RPMI8226 (cell line): ENCODE measurements at regions not wholly inside any gene's neighbourhood (a gene's known extent, or its start where the extent isn't known, plus 50 kb on each side); places are given as distances from the start of the nearest gene placed in this dataset.

Experiments used
- DNase-seq: peaks from one replicate; pipeline ENCODE4 v3.0.0-alpha.2; 2015

DNA sequence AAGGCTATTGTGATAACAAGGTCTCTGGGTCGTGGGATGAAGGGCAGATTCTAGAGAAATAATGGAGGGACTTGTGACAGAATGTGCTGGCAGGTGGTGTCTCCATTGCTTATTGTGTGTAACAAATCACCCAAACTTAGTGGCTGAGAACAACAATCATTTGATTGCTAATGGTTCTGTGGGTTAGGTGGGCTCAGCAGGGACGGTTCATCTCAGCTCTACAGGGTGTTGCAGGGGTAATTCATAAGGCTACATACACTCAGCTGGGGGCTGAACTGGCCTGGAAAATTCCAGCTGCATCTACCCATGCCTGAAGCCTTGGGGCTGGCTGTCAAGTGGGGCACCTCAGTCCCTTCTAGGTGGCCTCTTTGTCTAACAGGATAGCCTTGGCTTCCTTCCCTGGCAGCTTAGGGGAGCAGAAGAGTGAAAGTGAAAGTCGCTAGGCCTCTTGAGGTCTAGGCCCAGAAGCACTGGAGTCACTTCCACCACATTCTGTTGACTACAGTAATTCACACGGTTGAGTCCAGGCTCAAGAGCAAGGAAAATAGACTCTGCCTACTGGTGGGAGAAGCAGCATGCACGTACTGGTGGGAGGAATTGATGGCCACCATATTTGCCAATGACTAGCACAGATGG lies 308.9 kb downstream of the MN1 start:
- DNase-seq = peak; percentile 54

DNA sequence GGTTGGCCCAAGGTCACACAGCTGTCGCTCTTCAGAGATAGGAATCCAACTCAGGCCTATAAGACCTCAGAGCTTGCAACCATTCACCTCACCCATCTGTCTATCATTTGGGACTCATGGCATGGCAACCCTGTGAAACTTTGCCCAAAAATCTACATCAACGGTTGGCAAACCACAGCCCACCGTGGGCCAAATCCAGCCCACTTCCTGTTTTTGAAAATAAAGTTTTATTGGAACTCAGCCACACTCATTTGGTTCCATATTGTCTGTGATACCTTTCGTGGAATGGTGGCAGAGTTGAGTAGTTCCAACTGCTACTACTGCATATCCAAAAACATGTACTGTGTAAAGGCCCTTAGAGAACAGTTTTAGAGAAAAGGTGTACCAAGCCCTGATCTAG lies 307.8 kb downstream of the MN1 start:
- no peak for DNase-seq

DNA sequence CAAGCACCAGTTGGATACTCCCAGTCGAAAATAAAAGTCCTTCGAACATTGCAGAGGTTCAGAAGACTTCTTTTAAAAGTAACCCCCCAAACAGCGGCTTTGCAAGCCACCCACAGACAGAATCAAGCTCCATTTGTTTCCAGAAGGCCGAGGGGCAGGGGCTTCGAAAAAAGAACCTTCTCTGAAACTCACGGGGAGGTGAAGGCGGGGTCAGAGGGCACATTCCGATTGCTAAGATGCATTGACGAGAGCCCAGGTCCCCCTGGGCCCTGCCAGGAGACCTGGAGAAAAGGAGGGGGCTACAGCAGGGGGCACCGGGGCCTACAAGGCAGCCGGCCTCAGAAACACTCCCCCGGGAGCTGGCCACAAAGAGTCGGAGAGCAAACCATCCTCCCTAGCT lies 306.8 kb downstream of the MN1 start:
- DNase-seq = no peak

DNA sequence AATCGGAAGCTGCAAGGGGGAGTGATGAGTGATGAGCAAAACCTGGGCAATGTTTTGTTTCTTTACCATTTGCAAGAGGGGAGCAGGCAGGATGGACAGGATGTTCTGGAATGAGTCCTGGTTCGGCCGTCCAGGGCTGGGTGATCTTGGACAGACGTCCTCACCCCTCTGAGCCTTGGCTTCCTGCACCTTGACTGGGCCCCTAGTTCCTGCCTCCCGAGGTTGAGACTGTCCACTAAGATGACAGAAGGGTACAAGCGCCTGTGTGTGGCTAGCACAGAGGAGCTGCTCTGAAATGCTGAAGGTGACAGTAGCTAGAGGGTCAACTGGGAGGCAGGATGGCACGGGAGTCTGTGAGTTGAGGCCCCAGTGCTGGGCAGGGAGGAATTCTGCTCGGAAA lies 306.2 kb downstream of the MN1 start:
- DNase-seq = no peak

DNA sequence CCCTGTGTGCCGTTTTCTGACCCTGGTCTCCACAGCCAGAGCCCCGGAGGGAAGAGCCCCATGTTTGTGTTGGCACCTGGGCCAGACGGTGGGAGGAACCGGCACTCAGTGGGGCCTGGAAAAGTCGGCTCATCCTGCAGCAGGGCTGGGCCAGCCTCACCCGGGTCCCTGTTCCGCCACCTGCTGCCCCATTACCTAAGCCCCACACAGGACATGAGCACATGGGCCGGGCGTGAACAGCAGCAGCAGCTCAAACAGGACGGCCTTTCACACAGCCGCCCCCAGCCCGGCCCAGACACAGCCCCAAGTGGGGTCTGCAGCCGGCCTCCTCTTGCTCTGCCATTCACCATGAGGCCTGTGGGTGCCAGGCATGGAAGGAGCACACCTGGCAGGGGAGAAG lies 302.4 kb downstream of the MN1 start:
- DNase-seq = no peak

DNA sequence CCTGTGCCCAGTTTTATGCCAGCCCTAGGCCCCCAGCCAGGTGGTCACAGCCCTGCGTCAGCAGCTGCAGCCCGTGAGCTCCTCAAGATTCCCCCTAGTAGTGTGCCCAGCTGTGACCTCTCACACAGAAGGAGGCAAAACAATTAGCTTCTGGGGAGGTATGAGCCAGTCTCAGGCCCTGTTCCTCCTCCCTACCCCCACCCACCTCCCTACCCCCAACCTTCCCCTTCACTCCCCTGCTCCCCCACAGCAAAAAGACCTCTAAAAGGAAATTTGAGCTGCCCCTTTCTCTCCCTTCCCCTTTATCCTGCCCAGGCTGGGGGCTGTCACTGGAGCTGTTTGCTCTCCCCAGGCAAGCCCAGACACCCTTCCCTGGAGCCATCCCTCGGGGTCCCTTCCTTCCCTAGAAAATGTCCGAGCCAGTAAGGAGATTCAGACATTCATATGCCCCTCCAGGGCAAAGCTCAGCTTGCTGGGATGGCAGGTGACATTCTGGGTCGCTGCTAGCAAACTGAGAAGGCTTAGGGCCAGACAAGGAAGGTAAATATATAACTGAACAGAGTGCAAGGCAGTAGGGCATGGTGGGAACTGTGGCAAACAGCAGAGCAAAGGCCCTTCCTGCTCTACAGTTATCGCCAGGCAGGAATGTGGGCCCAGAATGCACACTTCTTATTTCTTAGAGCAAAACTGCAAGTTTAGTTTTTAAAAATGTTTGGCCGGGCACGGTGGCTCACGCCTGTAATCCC lies 300.2 kb downstream of the MN1 start:
- DNase-seq = no peak

DNA sequence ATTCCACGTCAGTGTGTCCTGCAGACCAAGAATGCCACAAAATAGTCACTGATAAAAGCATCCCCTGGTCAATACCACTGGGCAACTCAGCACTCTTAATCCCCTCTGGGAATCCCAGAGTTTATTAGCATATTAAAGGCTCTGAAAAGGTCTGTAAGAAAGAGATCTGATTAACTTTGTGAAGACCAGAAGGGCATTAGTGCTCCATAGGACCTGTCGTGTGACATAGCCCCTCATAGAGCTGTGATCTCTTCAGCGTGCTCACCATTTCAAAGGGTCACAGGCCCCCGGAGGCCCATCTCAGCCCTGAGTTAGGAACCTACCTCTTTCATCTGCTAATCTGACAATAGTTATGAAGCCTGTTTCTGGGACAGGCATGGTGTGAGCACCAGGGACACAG lies 299.2 kb downstream of the MN1 start:
- DNase-seq = no peak

DNA sequence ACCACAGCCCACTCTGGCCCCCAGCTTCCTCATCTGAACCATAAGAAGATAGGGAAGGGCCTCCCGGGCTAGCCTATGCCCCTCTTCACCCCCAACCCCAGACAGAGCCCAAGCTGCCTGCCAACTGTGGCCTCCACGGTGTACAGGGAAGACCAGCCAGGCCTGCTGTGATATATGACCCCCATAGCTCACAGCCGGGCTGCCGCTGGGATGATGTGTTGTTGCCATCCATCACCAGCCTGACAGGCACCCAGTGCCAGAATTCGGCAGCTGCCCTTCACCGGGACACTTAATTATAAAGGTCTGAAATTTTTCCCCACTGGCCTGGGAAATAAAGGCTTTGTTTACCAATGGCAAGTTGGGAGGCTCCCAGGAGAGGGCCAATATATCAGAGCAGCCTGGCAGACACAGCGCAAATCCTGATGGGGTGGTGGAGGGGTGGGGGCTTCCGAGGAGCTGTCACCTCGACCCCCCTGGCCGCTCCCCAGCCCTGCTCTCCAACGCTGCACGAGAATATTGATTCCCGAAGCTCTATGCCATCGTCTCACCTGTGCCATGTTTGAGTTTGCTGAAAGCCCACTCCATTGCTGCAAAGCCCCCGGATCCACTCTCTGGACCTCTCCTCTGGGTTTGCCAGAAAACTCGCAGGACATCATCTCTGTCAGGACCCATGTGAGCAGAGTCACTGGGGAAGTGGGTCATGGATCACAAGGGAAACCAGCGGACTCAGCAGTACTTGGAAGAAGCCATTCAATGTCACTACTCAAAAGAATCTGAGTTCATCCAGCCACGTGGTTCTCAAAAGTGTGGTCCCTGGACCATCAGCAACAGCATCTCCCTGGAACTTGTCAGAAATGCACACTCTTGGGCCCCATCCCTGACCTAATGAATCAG lies 296.9 kb downstream of the MN1 start:
- DNase-seq = no peak

DNA sequence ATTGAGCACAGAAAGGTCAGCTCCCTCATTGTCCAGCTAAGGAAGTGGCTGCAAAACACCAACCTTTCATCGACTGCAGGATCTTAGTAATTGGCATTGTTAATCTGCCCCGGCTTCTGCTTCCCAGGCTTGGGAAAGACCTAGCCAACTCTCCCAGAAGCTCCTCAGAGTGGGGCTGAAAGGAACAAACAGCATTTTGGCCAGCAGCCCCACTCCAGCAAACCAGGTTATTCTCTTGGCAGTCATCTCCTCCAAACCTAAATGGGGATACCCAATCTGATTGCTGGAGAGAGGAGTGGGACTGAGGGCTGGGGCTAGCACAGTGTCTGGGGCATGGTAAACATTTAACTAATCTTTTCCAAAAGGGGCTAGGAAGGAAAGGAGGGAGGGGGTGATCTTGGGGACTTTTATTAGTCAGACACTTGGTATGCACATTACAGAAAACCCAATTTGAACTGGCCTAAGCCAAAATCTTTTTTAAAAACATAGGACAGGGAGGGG lies 294.4 kb downstream of the MN1 start:
- DNase-seq = no peak

DNA sequence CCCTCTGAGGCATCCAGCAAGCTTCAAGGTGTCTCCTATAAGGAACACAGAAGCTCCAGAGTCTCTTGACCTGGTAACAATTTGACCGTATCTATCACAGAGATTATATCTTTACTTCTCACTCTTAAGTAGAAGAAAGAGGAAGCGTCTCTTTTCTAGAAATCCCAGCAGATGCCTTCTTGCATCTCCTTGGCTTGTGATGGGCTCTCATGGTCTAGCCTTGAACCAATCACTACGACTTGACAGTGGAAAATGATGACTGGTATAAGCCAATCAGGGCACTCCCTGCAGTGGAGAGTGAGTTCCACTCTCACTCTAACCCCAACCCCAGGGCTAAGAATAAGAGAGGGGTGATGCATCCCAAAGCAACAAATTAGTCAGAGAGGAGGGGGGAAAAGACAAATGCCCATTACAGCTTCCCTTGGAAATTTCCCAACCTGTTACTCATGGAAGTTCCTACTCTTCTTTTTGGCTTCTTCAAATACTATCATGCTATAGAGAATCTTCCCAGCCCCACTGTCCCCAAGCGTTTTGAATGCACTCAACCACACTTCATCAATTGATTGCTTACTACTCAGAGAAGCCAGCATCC lies 293.5 kb downstream of the MN1 start:
- DNase-seq = no peak

DNA sequence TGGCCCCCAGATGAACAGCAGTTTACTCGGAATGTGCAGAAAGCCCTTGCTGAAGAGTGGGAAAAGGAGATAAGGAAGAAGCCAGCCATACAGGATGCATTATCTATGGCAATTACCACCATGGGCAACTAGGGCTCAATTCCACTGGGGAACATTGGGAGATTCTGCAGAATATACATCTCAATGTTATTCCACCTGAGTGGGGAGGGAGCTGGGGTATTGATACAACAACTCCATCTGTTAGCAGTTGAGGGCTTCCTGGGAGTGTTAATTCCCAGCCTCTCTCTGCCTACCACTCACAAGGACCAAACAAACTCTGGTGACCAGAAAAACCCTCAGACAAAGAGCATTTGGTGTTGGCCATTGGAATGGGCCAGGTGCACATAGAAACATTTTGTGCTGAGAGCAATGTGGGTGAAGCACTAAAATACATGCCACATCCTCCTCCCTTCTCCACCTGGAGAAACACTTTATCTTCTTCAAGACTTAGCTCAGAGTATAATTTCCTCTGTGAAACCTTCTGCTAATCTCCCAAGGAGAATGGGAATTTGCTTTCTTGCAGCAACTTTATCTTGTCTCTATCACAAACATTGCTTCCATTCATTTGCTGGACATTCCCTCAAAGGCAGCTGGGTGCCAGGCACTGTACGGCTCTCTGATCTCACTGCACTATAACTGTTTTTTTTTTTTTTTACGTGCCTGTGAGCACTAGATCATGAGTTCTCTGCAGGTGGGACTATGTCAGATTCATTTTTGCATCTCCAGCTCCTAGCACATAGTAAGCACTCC lies 292.2 kb downstream of the MN1 start:
- no peak for DNase-seq

DNA sequence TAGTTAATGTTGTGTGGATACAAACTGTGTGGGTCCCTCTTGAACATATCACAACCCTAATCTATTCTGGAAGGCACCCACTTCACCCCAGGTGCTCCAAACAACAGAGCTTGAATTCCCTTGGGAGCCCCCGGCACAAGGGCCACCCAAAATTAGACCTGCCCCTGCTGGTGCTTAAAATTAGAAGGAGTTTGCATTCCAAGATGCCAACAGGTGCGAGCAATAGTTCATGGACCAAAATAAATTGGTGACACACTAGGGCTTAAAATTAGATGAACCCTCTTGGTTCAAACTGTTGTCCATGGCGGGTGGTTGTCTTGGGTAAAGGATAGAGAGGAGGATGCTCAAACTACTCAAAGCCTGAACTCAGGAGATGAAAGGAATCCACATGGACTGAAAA lies 291.5 kb downstream of the MN1 start:
- DNase-seq = no peak

DNA sequence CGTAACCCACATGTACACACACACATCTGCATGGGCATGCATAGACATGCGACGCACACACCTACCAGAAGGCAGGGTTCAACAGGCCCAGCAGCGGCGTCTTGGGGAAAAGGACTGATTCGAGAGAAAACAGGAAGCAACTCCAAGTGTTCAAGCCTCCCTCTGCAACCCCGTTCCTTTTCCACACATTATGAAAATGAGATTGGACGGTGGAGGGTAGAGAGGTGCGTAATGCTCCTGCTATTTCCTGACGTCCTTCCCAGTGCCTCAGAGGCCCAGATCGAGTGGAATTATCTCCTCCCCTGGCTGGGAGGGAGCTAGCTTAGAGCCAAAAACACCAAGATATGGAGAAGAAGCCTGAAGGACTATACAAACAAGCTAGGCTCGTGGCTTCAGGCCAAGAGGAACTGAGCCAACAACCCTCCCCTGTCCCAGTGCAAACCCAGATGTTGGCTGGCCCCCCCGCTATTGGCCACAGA lies 289.2 kb downstream of the MN1 start:
- no peak for DNase-seq

DNA sequence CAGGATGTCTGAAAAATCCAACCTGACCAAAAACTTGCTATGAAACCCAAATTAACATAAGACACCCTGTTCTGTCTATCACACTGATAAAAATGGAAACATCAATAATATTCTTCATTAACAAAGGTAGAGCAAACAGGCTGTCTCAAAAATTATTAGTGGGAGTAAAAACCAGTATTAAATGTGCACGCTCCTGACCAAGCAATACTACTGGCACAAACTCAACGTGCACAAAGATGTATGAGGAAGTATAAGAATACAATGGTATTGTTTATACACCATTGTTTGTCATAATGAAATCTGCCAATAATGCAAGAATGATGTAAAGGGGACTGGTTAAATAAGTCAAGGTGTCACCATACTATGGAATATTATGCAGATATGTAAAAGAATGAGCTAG lies 288.5 kb downstream of the MN1 start:
- no peak for DNase-seq

DNA sequence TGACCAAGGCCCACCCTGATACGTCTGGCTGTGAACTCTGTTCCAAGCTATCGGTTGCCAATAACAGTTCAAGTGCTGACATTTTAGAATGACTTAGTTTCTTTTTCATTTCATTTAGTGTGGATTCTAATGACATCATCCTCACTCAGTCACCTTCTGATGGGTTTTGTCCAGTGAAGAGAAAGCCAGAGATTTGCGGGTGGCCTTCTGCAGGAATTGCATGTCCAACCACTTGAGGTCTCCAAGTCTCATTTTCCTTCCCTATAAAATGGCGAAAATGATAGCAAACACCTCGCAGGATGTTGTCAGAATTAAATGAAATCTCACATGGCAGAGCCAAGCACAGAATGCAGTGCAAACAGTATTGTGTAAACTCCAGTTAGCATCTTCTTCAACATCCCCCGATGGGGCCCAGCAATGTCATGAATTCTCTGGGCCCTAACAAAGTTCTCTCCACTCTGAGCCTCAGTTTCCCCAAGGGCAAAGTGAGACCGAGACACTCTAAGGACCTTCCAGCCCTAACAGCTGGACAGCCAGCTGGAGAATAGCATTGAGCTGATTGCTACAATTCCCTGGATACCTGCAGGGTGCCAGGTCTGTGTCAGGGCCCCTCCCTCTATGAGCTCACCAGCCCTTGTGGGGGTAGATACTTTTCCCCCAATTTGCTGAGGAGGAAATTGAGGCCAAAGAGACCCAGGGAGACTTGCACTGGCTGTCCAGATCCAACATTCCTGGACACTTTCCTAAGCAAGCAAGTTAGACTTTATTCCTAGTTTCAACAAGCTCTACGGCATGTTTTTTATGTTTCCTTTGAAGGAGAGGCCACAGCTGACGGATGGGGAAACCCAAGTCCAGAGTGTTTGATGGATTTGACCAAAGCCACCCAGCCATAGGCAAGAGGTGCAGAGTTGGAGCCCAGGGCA lies 286.7 kb downstream of the MN1 start:
- no peak for DNase-seq

DNA sequence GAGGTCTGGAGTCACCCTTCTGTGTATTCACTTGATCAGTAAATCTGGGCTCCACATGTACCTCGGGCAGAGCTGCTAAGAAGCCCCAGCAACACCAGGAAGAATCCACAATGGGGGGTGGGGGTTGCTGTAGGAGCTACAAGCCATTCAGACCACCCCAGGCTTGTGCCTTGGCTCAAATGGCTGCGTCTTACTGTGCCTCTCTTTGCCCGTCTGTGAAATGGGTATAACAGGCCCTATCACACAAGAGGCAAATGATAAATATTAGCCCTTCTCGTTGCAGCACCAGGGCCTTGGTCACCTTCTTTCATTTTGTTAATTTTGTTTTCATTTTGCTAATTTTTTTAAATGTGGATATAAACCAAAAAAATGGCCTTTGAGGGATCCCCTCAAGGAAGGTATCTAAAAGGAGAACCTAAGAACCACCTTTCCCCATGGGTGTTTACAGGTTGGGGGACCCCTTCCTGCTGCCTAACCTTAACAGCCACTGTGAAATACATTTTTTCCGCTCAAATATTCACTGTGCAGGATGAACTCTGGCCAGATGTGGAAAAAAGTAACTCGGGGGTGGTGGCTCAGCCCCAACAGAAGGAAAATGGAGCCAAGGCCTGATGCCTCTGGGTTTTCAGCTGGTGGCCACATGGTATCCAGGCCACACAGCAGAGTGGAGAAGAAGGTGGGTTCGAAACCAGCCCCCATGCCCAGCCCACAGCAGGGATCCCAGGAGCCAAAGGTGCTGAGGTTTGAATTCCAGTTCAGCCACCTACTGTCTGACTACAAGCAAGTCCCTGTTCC lies 284.0 kb downstream of the MN1 start:
- DNase-seq = no peak

DNA sequence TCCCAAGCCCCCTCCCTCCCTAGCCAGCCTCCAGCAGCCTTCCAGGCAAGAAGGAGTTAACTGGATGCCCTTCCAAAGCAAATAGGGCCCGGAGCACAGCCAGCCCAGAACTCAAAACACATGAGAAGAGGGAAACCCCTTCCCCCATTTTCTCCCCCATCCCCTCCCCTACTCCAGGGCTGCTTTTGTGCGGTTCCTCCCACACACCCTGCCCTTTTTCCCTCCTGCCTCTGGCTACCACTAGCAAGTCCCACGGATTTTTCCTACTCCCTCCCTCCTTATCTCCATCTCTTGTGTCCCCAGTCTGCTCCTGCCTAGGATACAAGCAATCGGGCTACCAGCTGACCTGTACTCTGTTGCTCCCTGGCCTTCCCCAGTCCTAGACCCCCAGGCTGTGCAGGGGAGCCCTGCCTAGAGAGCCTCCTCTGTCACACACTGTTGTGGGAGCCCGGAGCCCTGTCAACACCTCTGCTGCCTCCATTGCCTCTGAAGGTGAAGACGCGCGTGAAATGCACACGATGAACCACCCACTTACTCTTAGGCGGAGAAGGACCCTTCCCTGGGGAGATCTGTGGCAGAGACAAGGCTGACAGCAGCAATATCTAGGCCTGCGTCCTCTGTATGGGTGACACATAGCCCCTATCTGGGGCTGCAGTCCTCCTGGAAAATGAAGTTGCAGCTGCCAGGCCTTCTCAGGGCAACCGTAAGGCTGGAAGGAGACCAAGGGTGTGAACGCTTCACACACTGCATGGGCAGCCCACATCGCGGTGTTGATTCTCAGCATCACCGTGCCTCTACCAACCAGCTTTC lies 282.8 kb downstream of the MN1 start:
- no peak for DNase-seq

DNA sequence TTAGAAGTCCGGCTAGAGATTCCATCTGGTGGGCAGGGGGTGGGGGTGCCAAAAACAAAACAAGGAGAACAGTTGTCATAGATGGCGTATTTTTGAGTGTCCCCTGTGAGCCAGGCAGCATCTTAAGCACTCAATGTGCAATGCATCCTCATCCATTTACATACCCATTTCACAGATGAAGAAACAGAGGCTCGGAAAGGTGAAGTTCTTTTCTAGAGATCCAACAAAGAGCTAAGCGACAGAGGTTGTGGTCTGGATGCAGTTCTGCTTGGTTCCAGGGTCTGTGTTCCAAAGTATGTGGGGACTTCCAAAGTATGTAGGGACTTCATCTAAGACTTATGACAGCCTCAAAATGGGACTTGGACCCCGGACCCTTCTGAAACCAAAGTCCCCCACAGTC lies 277.8 kb downstream of the MN1 start:
- no peak for DNase-seq

DNA sequence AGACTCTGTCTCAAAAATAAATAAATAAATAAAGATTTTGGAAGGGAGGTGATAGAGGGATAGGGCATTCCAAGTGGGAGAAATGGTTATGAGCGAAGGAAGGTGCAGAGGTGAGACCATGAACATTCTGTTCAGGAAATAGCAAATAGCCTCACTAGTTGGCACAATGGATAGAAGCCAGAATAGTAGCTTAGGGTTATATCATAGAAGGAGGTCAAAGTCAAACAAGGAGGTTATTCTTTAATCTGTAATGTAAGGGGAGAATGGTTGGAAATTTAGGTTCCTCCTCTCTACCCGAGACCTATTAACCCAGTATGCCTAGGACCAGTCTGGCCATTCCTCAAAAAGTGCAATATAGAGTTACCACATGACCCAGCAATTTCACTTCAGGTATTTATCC lies 275.8 kb downstream of the MN1 start:
- no peak for DNase-seq
